GM12878 (cell line): ENCODE measurements at regions not wholly inside any gene's neighbourhood (a gene's known extent, or its start where the extent isn't known, plus 50 kb on each side); places are given as distances from the start of the nearest gene placed in this dataset.
"Not testable (repeated sequence)": the region's sequence is repeated elsewhere in the genome, so short reads cannot be mapped to it uniquely, and the experiment has no call there.

Experiments used
- ATAC-seq: fragments of 200-7000 bp; cut with Tn5 transposase; 3 replicates; pipeline ENCODE4 v1.9.1; 2020; ENCODE audit warnings: mild to moderate bottlenecking, moderate library complexity
- BruUV-seq: library from RNA; stranded (reverse); fragments of 400-500 nt; replicated peaks from 2 replicates; lab custom pipeline; 2021; lab: Mats Ljungman, UMichigan
- CTCF ChIA-PET: fragments of 300-600 bp; sonication (Branson Sonifier 250); formaldehyde crosslinking; extraction: SDS; loops from one replicate; lab custom pipeline; 2021; ENCODE audit warnings: inconsistent platforms; lab: Yijun Ruan, JAX
- POLR2A ChIA-PET: fragments of 350-600 bp; formaldehyde crosslinking; extraction: SDS; loops from one replicate; lab custom pipeline; 2021; ENCODE audit warnings: inconsistent platforms; lab: Charles Lee
- RAD21 ChIA-PET: fragments of 300-600 bp; sonication (Branson Sonifier 250); formaldehyde crosslinking; loops from one replicate; lab custom pipeline; 2023; ENCODE audit warnings: antibody characterized with exemption; ENCODE audit not compliant: unreplicated experiment; lab: Charles Lee
- SMC1A ChIA-PET: fragments of 300-600 bp; sonication (Branson Sonifier 250); formaldehyde crosslinking; loops from one replicate; lab custom pipeline; 2023; ENCODE audit not compliant: unreplicated experiment, uncharacterized antibody; lab: Charles Lee
- DNase-seq: peaks from one replicate; pipeline ENCODE4 v3.0.0-alpha.2; 2011; ENCODE audit warnings: low read depth, low spot score
- FAIRE-seq: peaks from 3 replicates; lab custom pipeline; 2011; peaks lifted over from hg19 to GRCh38; lab: Jason Lieb, UNC
- H2AFZ ChIP-seq: 2 replicates; pipeline ENCODE4 v1.6.0; 2011; ENCODE audit warnings: low read depth, low read length, control low read depth; ENCODE audit not compliant: control insufficient read depth
- H3K27ac ChIP-seq: 2 replicates; pipeline ENCODE4 v1.5.1; 2011; ENCODE audit warnings: control low read depth; ENCODE audit not compliant: control insufficient read depth, insufficient read depth
- H3K27me3 ChIP-seq, 2 experiments: replicated peaks in 1 of 2; 2 replicates each; pipeline versions ENCODE4 v1.6.0 to v1.6.1; 2011; ENCODE audit warnings: low read length in 1 of 2; ENCODE audit not compliant: control insufficient read depth in 2 of 2, insufficient read depth in 2 of 2
- H3K36me3 ChIP-seq, 2 experiments: 2 replicates each; pipeline ENCODE4 v1.5.1; 2011; ENCODE audit warnings: low read length in 1 of 2; ENCODE audit not compliant: control insufficient read depth in 2 of 2, insufficient read depth in 2 of 2
- H3K4me1 ChIP-seq: 2 replicates; pipeline ENCODE4 v1.6.1; 2011; ENCODE audit warnings: mild to moderate bottlenecking, low read length, moderate library complexity, mixed read lengths; ENCODE audit not compliant: control insufficient read depth, insufficient read depth
- H3K4me2 ChIP-seq: 2 replicates; pipeline ENCODE4 v1.6.0; 2011; ENCODE audit warnings: control low read depth; ENCODE audit not compliant: control insufficient read depth, insufficient read depth
- H3K4me3 ChIP-seq: fragments of 200-600 bp; sonication (generic); 2 replicates; pipeline ENCODE4 v1.5.1; 2016
- H3K79me2 ChIP-seq: 2 replicates; pipeline ENCODE4 v1.6.0; 2011; ENCODE audit warnings: low read length; ENCODE audit not compliant: control insufficient read depth, insufficient read depth
- H3K9ac ChIP-seq: 2 replicates; pipeline ENCODE4 v1.8.0; 2011; ENCODE audit warnings: low read length, control low read depth, mixed read lengths; ENCODE audit not compliant: control insufficient read depth, insufficient read depth
- H3K9me3 ChIP-seq: replicated peaks from 3 replicates; pipeline ENCODE4 v1.5.1; 2011; ENCODE audit warnings: mild to moderate bottlenecking, low read length; ENCODE audit not compliant: control insufficient read depth, insufficient read depth
- H4K20me1 ChIP-seq: 2 replicates; pipeline ENCODE4 v1.6.0; 2011; ENCODE audit not compliant: control insufficient read depth, insufficient read depth
- HDAC2 ChIP-seq: fragments of 200-600 bp; sonication (generic); IDR thresholded peaks from 2 replicates; pipeline ENCODE4 v1.6.1; 2017
- TCF7 ChIP-seq: IDR thresholded peaks from 2 replicates; pipeline ENCODE4 v1.6.1; 2014; ENCODE audit warnings: antibody characterized with exemption, borderline replicate concordance
- WGBS: methylation state at CpG from one replicate; pipeline ENCODE4 v1.1.6; 2016; ENCODE audit warnings: low lambda C conversion rate; ENCODE audit not compliant: insufficient replicate concordance, insufficient coverage; ENCODE audit errors: missing lambda C conversion rate; 5-methylcytosine and 5-hydroxymethylcytosine counted together
- in situ Hi-C: fragments of 300-500 bp; cut with MboI; formaldehyde crosslinking; loops from 9 replicates; pipeline ENCODE4 v1.14.3; 2018; ENCODE audit warnings: mixed read lengths
- intact Hi-C: fragments of 100-400 bp; cut with micrococcal nuclease; formaldehyde crosslinking; loops from one replicate; pipeline ENCODE4 v1.14.2; 2022; ENCODE audit not compliant: unreplicated experiment
- TF ChIP-seq, protein P1 (sequence below): IDR thresholded peaks from 2 replicates; pipeline ENCODE4 v1.6.1; 2011; ENCODE audit warnings: mild to moderate bottlenecking, low read depth, low read length, moderate library complexity; ENCODE audit not compliant: insufficient replicate concordance
- TF ChIP-seq, protein P2 (sequence below): IDR thresholded peaks from 2 replicates; pipeline ENCODE4 v1.6.1; 2011; ENCODE audit warnings: low read depth, low read length, improper control_type of control experiment, borderline replicate concordance
- TF ChIP-seq, protein P3 (sequence below): IDR thresholded peaks from 2 replicates; pipeline ENCODE4 v1.6.1; 2012; ENCODE audit warnings: low read depth, low read length, improper control_type of control experiment
- TF ChIP-seq, protein P4 (sequence below): fragments of 150-350 bp; IDR thresholded peaks from 2 replicates; pipeline ENCODE4 v1.6.1; 2014; ENCODE audit warnings: mild to moderate bottlenecking, low read depth, low read length

GRCh38 chr3:144968750-144969350 lies 997.2 kb downstream of the DIPK2A start (continued):
- TF ChIP-seq, protein P1, sequence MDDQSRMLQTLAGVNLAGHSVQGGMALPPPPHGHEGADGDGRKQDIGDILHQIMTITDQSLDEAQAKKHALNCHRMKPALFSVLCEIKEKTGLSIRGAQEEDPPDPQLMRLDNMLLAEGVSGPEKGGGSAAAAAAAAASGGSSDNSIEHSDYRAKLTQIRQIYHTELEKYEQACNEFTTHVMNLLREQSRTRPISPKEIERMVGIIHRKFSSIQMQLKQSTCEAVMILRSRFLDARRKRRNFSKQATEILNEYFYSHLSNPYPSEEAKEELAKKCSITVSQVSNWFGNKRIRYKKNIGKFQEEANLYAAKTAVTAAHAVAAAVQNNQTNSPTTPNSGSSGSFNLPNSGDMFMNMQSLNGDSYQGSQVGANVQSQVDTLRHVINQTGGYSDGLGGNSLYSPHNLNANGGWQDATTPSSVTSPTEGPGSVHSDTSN, result no peak

GRCh38 chr3:144984481-144984880 lies 1012.9 kb downstream of the DIPK2A start:
- POLR2A ChIA-PET, H3K4me2 ChIP-seq, H4K20me1 ChIP-seq, DNase-seq, H3K4me1 ChIP-seq, H3K36me3 ChIP-seq, intact Hi-C loops, H3K27ac ChIP-seq, H3K9ac ChIP-seq, in situ Hi-C loops, H3K4me3 ChIP-seq, H3K9me3 ChIP-seq, CTCF ChIA-PET, ATAC-seq, H3K79me2 ChIP-seq, FAIRE-seq, SMC1A ChIA-PET, H3K27me3 ChIP-seq, H2AFZ ChIP-seq, BruUV-seq, RAD21 ChIA-PET: not testable (repeated sequence)
- whole genome bisulfite sequencing, result 28% methylated on average over 7 of the region's 7 CpGs

DNA sequence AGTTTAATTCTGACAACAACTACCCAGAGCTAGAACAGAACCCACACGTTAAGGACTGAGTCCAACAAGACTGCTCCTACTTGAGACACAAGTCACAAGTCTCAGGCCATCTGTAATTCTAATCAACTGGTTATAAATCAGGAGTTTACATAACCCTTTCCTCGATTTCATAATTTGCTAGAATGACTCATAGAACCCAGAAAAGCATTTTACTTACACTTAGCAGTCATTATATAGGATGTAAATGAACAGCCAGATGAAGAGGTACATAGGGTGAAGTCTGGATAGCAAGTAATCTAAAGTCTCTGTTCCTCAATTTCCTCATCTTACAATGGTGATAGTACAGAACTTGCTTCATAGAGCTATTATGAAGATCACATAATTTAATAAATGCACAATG lies 1018.2 kb downstream of the DIPK2A start:
- no peak overlapping the region for H3K9ac ChIP-seq
- ATAC-seq (no peak), FAIRE-seq (no peak), DNase-seq (no peak)
- no peaks in the 10 kb centered on the region for H3K9me3 ChIP-seq
- H3K79me2 ChIP-seq, result no peaks in the 10 kb centered on the region
- H4K20me1 ChIP-seq, result no peaks in the 10 kb centered on the region
- in situ Hi-C loops, result no loop called here
- H3K27ac ChIP-seq, result no peak overlapping the region
- RAD21 ChIA-PET, result no interaction called here
- H3K4me3 ChIP-seq, result no peak overlapping the region
- CTCF ChIA-PET, result no interaction called here
- intact Hi-C loops, result no loop called here
- no peak overlapping the region for H3K4me2 ChIP-seq
- no peaks in the 10 kb centered on the region for H3K4me1 ChIP-seq
- no peak overlapping the region for H2AFZ ChIP-seq
- TF ChIP-seq, protein P2, sequence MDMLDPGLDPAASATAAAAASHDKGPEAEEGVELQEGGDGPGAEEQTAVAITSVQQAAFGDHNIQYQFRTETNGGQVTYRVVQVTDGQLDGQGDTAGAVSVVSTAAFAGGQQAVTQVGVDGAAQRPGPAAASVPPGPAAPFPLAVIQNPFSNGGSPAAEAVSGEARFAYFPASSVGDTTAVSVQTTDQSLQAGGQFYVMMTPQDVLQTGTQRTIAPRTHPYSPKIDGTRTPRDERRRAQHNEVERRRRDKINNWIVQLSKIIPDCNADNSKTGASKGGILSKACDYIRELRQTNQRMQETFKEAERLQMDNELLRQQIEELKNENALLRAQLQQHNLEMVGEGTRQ, result no peak
- TF ChIP-seq HDAC2, result no peak
- no peak for TF ChIP-seq TCF7
- TF ChIP-seq, protein P3, sequence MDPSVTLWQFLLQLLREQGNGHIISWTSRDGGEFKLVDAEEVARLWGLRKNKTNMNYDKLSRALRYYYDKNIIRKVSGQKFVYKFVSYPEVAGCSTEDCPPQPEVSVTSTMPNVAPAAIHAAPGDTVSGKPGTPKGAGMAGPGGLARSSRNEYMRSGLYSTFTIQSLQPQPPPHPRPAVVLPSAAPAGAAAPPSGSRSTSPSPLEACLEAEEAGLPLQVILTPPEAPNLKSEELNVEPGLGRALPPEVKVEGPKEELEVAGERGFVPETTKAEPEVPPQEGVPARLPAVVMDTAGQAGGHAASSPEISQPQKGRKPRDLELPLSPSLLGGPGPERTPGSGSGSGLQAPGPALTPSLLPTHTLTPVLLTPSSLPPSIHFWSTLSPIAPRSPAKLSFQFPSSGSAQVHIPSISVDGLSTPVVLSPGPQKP, result no peak
- TF ChIP-seq, protein P4, sequence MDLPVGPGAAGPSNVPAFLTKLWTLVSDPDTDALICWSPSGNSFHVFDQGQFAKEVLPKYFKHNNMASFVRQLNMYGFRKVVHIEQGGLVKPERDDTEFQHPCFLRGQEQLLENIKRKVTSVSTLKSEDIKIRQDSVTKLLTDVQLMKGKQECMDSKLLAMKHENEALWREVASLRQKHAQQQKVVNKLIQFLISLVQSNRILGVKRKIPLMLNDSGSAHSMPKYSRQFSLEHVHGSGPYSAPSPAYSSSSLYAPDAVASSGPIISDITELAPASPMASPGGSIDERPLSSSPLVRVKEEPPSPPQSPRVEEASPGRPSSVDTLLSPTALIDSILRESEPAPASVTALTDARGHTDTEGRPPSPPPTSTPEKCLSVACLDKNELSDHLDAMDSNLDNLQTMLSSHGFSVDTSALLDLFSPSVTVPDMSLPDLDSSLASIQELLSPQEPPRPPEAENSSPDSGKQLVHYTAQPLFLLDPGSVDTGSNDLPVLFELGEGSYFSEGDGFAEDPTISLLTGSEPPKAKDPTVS, result no peak
- SMC1A ChIA-PET, result no interaction called here
- no peaks in the 10 kb centered on the region for H3K36me3 ChIP-seq
- no peaks in the 10 kb centered on the region for H3K27me3 ChIP-seq
- WGBS, result 0% methylated on average over 2 of the region's 2 CpGs
- POLR2A ChIA-PET, result no interaction called here
- BruUV-seq, result no TSS peak
